ENCODE measurements at regions not wholly inside any gene's neighbourhood (a gene's known extent, or its start where the extent isn't known, plus 50 kb on each side); places are given as distances from the start of the nearest gene placed in this dataset.

DNA sequence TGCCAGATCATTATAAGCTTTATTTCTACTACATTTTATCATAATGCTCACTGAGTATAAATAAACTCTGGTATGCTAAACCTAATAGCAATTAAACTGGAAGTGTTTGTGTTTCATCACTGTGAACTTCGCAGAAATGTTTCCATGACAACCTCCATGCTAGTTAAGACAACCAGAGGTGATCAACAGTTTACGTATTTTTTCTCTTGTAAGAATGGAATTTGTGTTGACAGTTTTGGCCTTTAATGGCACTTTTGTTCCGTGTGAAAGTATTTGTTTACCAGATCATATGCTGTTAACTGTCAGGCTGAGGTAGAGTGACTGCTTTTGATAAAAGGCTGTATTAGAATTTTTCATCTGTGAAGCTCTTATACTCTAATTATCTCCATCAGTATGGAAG lies 212.1 kb upstream of the PPP1R3A start:
- DNase-seq (ENCODE audit: low spot score) (no peak), FAIRE-seq (no peak)

GRCh38 chr7:114128880-114129279 lies 210.1 kb upstream of the PPP1R3A start:
- FAIRE-seq (no peak), DNase-seq (ENCODE audit: low spot score) (no peak)

GRCh38 chr7:114126095-114126494 lies 207.3 kb upstream of the PPP1R3A start:
- FAIRE-seq, result no peak

DNA sequence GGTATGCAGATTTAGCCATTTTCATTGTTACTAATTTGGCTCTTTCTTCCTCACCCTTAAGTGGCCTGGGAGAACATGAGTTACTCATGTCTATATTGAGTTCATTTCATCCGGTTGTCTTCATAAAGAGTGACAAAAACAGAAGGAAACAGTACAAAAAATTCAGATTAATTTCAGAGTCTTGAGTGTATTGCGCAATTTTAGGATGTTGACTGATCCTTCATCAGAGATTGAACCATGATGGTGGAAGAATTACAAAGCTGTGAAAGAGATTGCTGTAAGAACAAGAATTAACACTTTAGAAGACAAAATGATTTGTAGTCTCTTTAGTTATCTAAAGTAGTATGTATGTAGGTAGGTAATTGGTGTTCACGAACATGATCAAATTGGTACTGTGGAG lies 194.0 kb upstream of the PPP1R3A start:
- FAIRE-seq (no peak), DNase-seq (ENCODE audit: low spot score) (no peak)

More at GRCh38 chr7:114126095-114126494, 207.3 kb upstream of the PPP1R3A start:
- no peak for DNase-seq (ENCODE audit: low spot score)

DNA sequence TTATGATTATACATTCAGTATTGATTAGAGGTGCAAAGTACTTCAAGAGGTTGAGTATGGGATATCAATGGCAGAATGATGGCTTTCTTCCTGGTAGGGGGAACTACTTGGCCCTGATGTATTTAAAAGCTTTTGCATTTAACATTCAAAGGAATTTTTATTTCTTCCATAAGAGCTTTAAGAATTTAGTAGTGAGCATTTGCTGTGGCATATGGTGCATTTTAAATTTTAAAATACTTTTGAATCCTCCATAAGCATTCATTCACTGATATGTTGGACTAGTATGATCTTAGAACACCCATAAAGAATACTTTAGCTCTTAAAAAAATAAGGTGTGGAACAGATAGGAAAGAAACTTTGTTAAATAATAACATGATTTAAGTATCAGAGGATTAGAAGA lies 191.9 kb upstream of the PPP1R3A start:
- no peak for FAIRE-seq

GRCh38 chr7:114109721-114110120 lies 190.9 kb upstream of the PPP1R3A start:
- FAIRE-seq (no peak), DNase-seq (ENCODE audit: low spot score) (no peak)

More for the DNA sequence above, 191.9 kb upstream of the PPP1R3A start:
- DNase-seq (ENCODE audit: low spot score), result no peak

GRCh38 chr7:114109304-114109703 lies 190.5 kb upstream of the PPP1R3A start:
- no peak for FAIRE-seq
- no peak for DNase-seq (ENCODE audit: low spot score)

DNA sequence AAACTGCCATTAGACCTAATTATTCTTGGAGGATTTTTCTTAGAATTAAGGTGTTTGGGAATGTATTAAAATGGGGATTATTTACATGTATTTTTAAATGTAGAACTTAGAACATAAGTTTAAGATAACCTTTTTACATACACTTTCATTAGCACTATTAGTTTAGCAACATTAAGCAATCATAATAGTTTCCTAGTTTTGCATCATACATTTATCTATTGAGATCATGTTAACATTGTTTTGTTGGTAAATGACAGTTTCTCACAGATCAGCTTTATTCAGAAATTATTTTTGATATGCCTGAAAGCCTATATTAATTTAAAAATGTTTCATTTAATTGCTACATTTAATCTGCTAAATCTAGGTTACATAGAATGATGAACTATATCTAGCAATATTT lies 189.7 kb upstream of the PPP1R3A start:
- DNase-seq (ENCODE audit: low spot score) (no peak), FAIRE-seq (no peak)

GRCh38 chr7:114107522-114107921 lies 188.7 kb upstream of the PPP1R3A start:
- FAIRE-seq (no peak), DNase-seq (ENCODE audit: low spot score) (no peak)

- peak; percentile 92 for FAIRE-seq
- no peak for DNase-seq (ENCODE audit: low spot score)
Measured at GRCh38 chr7:114104035-114104434, 185.2 kb upstream of the PPP1R3A start.

- no peak for FAIRE-seq
- DNase-seq (ENCODE audit: low spot score), result no peak
Measured at GRCh38 chr7:114102996-114103395, 184.2 kb upstream of the PPP1R3A start.

DNA sequence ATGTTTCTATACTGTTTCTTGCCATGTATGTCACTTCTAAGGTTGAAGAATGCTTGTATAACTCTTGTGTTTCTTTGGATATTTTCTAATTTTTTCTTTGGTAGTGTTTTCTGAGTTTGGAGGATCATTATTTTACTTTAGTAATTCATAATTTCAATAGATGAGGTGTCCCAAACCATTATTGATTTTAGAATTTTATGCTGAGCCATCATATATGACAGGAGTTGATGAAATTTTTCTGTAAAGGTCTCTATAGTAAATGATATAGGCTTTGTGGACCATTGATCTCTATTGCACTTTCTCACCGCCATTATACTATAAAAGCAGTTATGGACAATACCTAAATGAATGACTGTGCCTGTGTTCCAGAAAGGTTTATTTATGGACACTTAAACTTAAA lies 183.3 kb upstream of the PPP1R3A start:
- no peak for FAIRE-seq
- DNase-seq (ENCODE audit: low spot score), result no peak

GRCh38 chr7:114100810-114101209 lies 182.0 kb upstream of the PPP1R3A start:
- no peak for DNase-seq (ENCODE audit: low spot score)
- no peak for FAIRE-seq

- DNase-seq (ENCODE audit: low spot score) (no peak), FAIRE-seq (no peak)
Measured at GRCh38 chr7:114099337-114099736, 180.5 kb upstream of the PPP1R3A start.

GRCh38 chr7:114095885-114096284 lies 177.1 kb upstream of the PPP1R3A start:
- DNase-seq (ENCODE audit: low spot score), result no peak
- no peak for FAIRE-seq

- FAIRE-seq, result no peak
- no peak for DNase-seq (ENCODE audit: low spot score)
Measured at GRCh38 chr7:114088470-114088940, 169.7 kb upstream of the PPP1R3A start.

GRCh38 chr7:114087653-114088469 lies 169.1 kb upstream of the PPP1R3A start:
- FAIRE-seq, result no peak
- DNase-seq (ENCODE audit: low spot score), result no peak

- no peak for FAIRE-seq
- DNase-seq (ENCODE audit: low spot score), result no peak
Measured at GRCh38 chr7:114086914-114087652, 168.3 kb upstream of the PPP1R3A start.

- FAIRE-seq, result no peak
- DNase-seq (ENCODE audit: low spot score), result no peak
Measured at GRCh38 chr7:114086537-114086913, 167.7 kb upstream of the PPP1R3A start.

DNA sequence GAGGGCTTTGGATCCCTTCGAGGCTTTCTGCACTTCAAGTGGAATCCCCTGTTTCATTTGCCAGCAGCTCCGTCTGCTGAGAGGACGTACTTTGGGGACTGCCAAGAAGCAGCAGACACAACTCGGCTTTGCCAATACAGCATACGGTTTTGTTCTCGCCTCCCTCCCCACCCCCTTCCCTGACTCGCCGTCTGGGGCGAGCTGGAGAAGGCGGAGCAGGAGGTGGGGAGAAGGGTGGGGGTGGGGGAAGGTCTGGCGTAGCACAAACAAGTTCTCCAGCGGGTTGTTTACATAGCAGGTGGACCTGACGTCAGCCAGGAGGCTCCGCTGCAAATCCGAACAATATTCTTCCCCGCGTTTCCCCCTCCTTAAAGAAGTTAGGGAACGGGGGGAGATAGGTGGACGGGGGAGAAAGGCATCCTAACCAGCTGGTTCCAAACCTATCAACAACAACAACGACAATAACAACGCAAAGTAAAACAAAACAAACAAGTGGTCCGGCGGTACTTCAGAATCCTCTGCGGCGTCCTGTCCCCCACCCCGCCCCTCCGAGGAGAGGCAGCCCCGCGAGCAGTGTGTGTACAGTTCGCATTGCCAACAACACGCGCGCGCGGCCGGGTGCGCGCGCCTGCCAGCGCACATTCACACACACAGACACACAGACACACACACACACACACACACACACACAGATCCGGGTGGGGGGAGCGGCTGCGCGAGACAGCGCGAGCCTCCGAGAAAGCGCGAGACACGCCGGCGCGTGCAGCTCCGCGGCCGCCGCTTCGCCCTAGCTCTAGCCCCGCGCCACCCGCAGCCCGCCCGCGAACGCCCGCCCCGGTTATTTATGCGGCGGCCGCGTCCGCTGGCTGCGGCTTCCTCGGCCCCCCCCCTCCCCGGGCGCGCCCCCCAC lies 167.0 kb upstream of the PPP1R3A start:
- DNase-seq (ENCODE audit: low spot score), result peak; percentile 71
- FAIRE-seq, result peak; percentile 4

GRCh38 chr7:114085313-114085591 lies 166.4 kb upstream of the PPP1R3A start:
- DNase-seq (ENCODE audit: low spot score) (no peak), FAIRE-seq (no peak)
